ENCODE measurements at regions not wholly inside any gene's neighbourhood (a gene's known extent, or its start where the extent isn't known, plus 50 kb on each side); places are given as distances from the start of the nearest gene placed in this dataset.

DNA sequence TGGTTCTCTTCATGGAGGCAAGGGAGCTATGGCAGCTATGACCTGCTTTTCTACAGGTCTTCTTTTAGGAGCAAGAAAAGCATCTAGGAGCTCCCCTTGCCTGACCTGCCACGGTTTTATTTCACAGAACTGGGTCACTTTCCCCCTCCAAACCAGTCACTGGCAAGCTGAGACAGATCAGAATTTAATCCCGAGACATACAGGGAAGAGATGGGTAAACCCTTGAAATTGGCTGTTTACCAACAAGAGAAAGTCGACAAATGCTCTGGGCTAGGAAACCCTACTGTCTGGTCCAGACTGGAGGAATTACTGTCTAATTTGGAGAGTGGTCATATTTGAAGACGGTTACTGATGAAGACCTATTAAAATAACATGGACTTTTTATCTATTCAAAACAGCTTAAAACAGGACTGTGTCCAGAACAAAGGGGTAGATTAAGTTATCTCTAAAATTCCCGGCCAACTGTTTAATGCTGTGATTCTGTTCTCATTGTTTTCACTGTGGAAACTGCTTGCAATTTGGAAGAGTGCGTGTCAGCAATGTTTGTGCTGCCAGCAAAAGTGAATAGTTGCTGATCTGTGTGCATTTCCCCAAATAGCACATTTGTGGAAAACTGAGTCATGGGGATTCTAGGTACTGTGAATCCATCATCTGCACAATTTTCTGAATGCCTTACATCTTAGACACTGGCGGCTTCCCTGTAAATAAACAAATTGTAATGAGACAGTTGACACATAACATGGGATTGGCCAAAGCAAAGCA lies 73.4 kb upstream of the EEA1 start:
- TF ChIP-seq FOSL1 (IDR thresholded peaks at IDR 0.05; ENCODE audit: low read depth) (no peak), YY1 (IDR thresholded peaks at IDR 0.05; ENCODE audit: extremely low read depth, insufficient replicate concordance, low read depth, low read length) (no peak), ZNF274 (IDR thresholded peaks at IDR 0.05; ENCODE audit: low read depth, low read length) (no peak), CBX3 (IDR thresholded peaks at IDR 0.05; ENCODE audit: low read depth) (no peak), RAD21 (IDR thresholded peaks at IDR 0.05; ENCODE audit: low read depth) (no peak), POLR2A (IDR thresholded peaks at IDR 0.05; ENCODE audit: borderline replicate concordance, extremely low read depth, insufficient read depth, insufficient read length) (no peak), SP1 (IDR thresholded peaks at IDR 0.05; ENCODE audit: low read depth) (no peak), MAX (IDR thresholded peaks at IDR 0.05) (no peak), CEBPB (IDR thresholded peaks at IDR 0.05; ENCODE audit: low read depth) (no peak), EZH2 (IDR thresholded peaks at IDR 0.05) (no peak), POLR2AphosphoS5 (IDR thresholded peaks at IDR 0.05; ENCODE audit: low read depth, low read length) (no peak), EGR1 (IDR thresholded peaks at IDR 0.05; ENCODE audit: low read depth) (no peak)
- TF ChIP-seq, protein P1, sequence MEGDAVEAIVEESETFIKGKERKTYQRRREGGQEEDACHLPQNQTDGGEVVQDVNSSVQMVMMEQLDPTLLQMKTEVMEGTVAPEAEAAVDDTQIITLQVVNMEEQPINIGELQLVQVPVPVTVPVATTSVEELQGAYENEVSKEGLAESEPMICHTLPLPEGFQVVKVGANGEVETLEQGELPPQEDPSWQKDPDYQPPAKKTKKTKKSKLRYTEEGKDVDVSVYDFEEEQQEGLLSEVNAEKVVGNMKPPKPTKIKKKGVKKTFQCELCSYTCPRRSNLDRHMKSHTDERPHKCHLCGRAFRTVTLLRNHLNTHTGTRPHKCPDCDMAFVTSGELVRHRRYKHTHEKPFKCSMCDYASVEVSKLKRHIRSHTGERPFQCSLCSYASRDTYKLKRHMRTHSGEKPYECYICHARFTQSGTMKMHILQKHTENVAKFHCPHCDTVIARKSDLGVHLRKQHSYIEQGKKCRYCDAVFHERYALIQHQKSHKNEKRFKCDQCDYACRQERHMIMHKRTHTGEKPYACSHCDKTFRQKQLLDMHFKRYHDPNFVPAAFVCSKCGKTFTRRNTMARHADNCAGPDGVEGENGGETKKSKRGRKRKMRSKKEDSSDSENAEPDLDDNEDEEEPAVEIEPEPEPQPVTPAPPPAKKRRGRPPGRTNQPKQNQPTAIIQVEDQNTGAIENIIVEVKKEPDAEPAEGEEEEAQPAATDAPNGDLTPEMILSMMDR (IDR thresholded peaks at IDR 0.05 in 2 of 3, conservative IDR thresholded peaks at IDR 0.05 in 1 of 3; ENCODE audit: borderline replicate concordance in 1 of 3, insufficient read depth in 1 of 3, low read depth in 2 of 3, low read length in 2 of 3): no peak
